Hematopoietic multipotent progenitor cell treated with erythropoietin and hydrocortisone succinate and interleukin-3 and kit ligand, for 15 days (in vitro differentiated cells): ENCODE measurements at regions not wholly inside any gene's neighbourhood (a gene's known extent, or its start where the extent isn't known, plus 50 kb on each side); places are given as distances from the start of the nearest gene placed in this dataset.
"Not testable (repeated sequence)": the region's sequence is repeated elsewhere in the genome, so short reads cannot be mapped to it uniquely, and the experiment has no call there.

ENCODE experiments used
- DNase-seq: peaks from one replicate; pipeline ENCODE4 v3.0.0-alpha.2; 2015; ENCODE audit warnings: low spot score

- no peak for DNase-seq
Measured at GRCh38 chr9:105978336-105978735, 284.0 kb downstream of the TMEM38B start.

DNA sequence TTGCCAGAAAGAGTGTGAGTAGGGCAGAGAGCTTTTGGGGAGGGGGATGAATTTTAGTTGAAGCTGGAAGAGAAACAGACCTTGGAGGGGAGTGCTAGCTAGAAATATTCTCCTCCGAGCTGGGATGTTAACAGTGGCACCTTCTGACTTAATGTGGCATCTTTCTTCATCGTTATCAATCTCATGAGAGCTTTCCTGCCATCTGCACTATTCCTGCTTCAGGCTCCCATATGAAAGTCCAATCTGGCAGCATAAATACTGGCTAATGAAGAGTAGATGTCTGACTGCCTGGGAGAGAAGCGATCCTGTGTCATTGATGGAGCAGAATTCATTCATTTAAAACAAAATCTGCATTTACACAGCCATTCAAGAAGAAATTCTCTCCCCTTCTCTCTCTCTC is 284.5 kb downstream of the TMEM38B start:
- no peak for DNase-seq

- no peak for DNase-seq
Measured at GRCh38 chr9:105979290-105979689, 284.9 kb downstream of the TMEM38B start.

- no peak for DNase-seq
Measured at GRCh38 chr9:105984714-105985113, 290.4 kb downstream of the TMEM38B start.

DNA sequence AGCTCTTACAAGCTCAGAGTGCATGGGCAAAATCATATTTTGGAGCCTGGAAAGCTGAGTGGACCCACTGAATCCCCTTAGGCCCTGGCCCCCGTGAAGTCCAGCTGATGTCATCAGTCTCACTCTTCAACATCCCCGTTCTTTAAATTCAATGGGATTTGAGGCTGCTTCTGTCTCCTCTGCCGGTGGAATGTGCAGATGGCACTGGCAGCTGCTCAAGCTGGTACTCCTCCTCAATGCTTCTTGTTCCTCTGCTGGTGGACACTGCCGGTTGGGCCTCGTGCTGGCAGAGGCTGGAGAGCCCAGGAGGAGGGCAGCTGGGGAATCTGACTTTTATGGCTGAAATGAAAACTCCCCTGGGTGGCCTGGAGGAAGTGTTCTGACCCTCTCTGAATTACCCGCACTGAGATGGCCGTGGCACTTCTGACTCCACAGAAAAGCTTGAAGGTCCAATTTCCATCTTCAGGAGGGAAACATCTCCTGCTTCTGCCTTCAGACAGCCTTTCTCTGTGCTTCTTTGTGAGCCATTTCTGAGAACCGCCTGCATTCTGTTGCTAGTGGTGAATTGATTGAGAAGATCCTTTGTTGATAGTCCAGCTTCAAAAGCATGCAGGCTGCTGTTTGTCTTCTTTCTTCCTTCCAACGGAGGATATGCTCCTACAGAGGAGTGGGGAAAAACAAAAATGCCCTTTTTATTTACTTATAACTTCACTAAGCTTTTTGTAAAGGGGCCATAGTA is 298.9 kb downstream of the TMEM38B start:
- DNase-seq, result no peak

GRCh38 chr9:105993921-105994715 is 299.8 kb downstream of the TMEM38B start:
- DNase-seq, result no peak

- DNase-seq, result no peak
Measured at GRCh38 chr9:105994970-105995369, 300.6 kb downstream of the TMEM38B start.

- no peak for DNase-seq
Measured at GRCh38 chr9:106017198-106017740, 322.9 kb downstream of the TMEM38B start.

- no peak for DNase-seq
Measured at GRCh38 chr9:106019039-106019680, 324.8 kb downstream of the TMEM38B start.

GRCh38 chr9:106019702-106020101 is 325.4 kb downstream of the TMEM38B start:
- DNase-seq, result no peak

- no peak for DNase-seq
Measured at GRCh38 chr9:106020186-106020585, 325.8 kb downstream of the TMEM38B start.

DNA sequence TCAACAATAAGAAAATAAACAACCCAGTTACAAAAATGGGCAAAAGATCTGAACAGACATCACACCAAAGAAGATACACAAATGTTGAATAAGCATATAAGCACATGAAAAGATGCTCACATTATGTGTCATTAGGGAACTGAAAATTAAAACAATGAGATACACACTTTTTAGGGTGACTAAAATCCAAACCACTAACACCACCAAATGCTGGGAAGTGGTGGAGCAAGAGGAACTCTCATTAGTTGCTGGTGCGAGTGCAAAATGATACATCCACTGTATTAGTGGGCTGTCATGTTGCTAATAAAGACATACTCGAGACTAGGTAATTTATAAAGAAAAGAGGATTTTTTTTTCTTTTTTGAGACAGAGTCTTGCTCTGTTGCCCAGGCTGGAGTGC is 329.1 kb downstream of the TMEM38B start:
- DNase-seq, result no peak

GRCh38 chr9:106025453-106025852 is 331.1 kb downstream of the TMEM38B start:
- DNase-seq, result no peak

- not testable (repeated sequence) for DNase-seq
Measured at GRCh38 chr9:106030146-106030545, 335.8 kb downstream of the TMEM38B start.

DNA sequence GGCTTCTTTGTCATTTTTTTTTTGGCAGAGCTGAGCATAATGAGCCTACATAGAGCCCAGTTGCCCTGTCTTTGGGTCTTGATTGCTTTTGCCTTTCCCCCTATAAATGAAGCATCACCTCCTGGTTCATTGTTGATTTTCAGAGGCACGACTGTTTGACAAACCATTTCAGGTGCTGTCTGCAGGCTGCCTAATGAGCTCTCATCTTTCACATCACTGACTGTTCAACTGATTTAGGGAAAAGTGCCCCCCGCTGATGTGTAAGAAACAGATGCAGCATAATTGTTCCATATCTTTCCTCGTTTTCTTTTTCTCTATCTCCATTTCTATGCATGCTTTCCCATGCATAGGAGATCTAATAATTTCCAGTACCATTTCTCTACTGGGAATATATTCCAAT is 338.6 kb downstream of the TMEM38B start:
- DNase-seq, result no peak

DNA sequence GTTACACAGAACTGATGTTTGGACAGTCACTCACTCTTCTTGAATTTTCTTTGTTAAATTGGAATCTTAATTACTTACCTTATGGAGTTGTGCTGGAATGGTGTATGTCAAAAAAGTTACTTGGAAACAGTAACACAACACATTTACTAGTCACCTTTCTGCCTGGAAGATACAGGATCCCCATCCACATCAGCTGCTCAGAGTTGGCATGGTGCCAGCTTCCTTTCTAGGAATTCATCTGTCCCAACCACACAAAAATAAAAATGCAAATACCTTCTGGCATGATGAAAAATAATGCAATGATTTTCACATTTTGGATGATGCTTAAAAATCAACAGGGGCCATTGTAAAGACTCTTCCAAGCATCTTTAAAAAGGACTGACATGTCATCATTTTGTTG is 341.5 kb downstream of the TMEM38B start:
- DNase-seq, result no peak

DNA sequence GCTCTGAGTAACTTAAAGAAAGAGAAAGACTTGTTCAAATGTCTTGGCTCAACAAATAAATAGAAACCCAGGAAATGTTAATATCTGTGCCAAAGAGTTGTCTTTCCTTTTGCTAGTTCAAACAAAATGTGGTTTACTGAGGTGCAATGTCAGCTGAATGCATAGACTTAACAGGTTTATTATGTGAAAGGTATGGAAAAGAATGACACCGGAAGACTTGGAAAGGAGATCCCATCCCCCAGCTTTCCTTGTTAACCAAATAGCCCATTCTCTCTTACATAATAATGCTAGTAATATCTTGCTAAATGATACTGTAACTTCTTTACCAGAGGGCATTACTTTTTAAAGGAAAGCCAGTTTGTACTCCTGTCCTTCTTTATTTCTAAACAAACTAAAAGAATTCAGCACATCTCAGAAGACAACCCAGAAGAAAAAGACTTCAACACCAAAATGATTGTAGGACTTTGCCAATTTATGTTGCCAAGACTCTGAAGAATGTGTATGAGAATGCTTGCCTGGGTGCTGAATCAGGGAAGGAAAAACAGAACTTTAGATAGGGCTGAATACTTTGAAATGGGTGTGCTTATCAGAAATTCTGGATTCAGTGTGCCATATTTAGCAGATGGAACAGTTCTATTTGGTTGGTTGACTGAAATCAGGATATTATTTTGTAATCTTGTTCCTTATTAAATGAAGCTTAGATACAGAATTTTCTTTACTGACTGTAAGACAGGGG is 344.1 kb downstream of the TMEM38B start:
- DNase-seq, result no peak

DNA sequence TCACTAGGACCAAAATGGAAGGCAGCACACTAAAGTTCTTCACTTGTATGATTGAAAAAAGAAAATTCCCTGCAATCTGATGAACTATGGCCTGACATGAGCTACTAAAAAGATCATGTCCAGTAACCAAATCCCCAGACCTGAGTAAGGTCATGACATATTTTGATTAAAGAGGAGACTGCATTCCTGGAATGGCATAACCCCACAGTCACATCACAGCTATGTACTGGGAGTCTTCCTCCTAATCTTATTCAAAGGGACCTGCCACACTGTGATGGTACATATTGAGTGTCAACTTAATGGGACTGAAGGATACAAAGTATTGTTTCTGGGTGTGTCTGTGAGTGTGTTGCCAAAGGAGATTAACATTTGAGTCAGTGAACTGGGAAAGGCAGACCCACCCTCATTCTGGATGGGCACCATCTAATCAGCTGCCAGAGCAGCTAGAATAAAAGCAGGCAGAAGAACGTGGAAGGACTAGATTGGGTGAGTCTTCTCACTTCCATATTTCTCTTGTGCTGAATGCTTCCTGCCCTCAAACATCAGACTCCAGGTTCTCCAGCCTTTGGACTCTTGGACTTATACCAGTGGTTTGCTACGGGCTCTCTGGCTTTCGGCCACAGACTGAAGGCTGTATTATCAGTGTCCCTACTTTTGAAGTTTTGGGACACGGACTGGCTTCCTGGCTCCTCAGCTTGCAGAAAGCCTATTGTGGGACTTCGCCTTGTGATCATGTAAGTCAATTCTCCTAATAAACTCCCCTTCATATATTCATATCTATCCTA is 345.0 kb downstream of the TMEM38B start:
- DNase-seq, result no peak

DNA sequence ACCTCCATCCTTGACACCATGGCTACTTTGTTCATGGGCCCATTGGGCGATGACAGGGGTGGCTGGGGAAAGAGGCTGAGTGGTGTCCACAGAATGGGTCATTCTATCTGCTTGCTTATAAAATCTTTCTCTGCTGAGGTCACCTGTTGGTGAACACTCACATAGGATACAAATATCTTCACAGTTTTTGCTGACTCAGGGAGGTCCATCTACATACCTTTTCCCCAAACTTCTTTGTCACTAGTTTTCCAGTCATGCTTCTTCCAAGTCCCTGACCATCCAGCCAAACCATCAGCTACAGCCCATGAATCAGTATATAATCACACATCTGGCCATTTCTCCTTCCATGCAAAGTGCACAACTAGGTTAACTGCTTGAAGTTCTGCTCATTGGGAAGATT is 347.6 kb downstream of the TMEM38B start:
- DNase-seq, result not testable (repeated sequence)

- no peak for DNase-seq
Measured at GRCh38 chr9:106051545-106051944, 357.2 kb downstream of the TMEM38B start.

GRCh38 chr9:106052166-106052565 is 357.8 kb downstream of the TMEM38B start:
- DNase-seq, result no peak
